OCI-LY7 (cell line): ENCODE measurements at regions not wholly inside any gene's neighbourhood (a gene's known extent, or its start where the extent isn't known, plus 50 kb on each side); places are given as distances from the start of the nearest gene placed in this dataset.

Source experiments
- BruUV-seq: library from RNA; stranded (reverse); fragments of 400-500 nt; replicated peaks from 2 replicates; lab custom pipeline; 2021; lab: Mats Ljungman, UMichigan
- CTCF ChIA-PET: fragments of 300-600 bp; sonication (Branson Sonifier 250); formaldehyde crosslinking; loops from one replicate; lab custom pipeline; 2022; ENCODE audit warnings: antibody characterized with exemption; ENCODE audit not compliant: unreplicated experiment; lab: Charles Lee
- POLR2A ChIA-PET: fragments of 300-600 bp; sonication (Branson Sonifier 250); formaldehyde crosslinking; loops from one replicate; lab custom pipeline; 2022; ENCODE audit warnings: antibody characterized with exemption; lab: Charles Lee
- DNase-seq: peaks from one replicate; pipeline ENCODE4 v3.0.0-alpha.2; 2015; ENCODE audit warnings: low spot score
- H2AFZ ChIP-seq: fragments of 200-600 bp; sonication (generic), shearing (Covaris generic); 2 replicates; pipeline ENCODE4 v1.6.1; 2014; ENCODE audit warnings: mild to moderate bottlenecking, antibody characterized with exemption, low read length, moderate library complexity
- H3K27ac ChIP-seq: fragments of 200-600 bp; sonication (generic); 2 replicates; pipeline ENCODE4 v1.5.1; 2014; ENCODE audit warnings: mixed run types, low read depth, mild to moderate bottlenecking, moderate library complexity, low read length, inconsistent platforms; ENCODE audit not compliant: poor library complexity, severe bottlenecking
- H3K36me3 ChIP-seq: fragments of 200-600 bp; sonication (generic); 2 replicates; pipeline ENCODE4 v1.6.1; 2014; ENCODE audit warnings: mild to moderate bottlenecking, antibody characterized with exemption, low read length, moderate library complexity, mixed read lengths; ENCODE audit not compliant: insufficient read depth
- H3K4me1 ChIP-seq: fragments of 200-600 bp; sonication (generic); 2 replicates; pipeline ENCODE4 v1.5.1; 2014; ENCODE audit warnings: mild to moderate bottlenecking, low read length; ENCODE audit not compliant: insufficient read depth, poor library complexity, severe bottlenecking
- H3K4me2 ChIP-seq: fragments of 200-600 bp; sonication (generic); 2 replicates; pipeline ENCODE4 v1.6.1; 2014; ENCODE audit warnings: mild to moderate bottlenecking, low read length
- H3K4me3 ChIP-seq: fragments of 200-600 bp; sonication (generic); 2 replicates; pipeline ENCODE4 v1.5.1; 2014; ENCODE audit warnings: mild to moderate bottlenecking, low read depth, low read length; ENCODE audit not compliant: poor library complexity, severe bottlenecking
- H3K79me2 ChIP-seq: fragments of 200-600 bp; sonication (generic); 2 replicates; pipeline ENCODE4 v1.6.1; 2016; ENCODE audit warnings: low read depth, mild to moderate bottlenecking, low read length, moderate library complexity, mixed read lengths; ENCODE audit not compliant: insufficient read depth
- H3K9me2 ChIP-seq: fragments of 200-600 bp; sonication (generic); 2 replicates; pipeline ENCODE4 v1.6.1; 2016; ENCODE audit warnings: mild to moderate bottlenecking, low read length, mixed read lengths; ENCODE audit not compliant: insufficient read depth
- H3K9me3 ChIP-seq: fragments of 200-600 bp; sonication (generic); 2 replicates; pipeline ENCODE4 v1.6.1; 2014; ENCODE audit warnings: mild to moderate bottlenecking, mixed run types, low read length, mixed read lengths
- H4K20me1 ChIP-seq: fragments of 200-600 bp; sonication (generic); 2 replicates; pipeline ENCODE4 v1.6.1; 2014; ENCODE audit warnings: mild to moderate bottlenecking, antibody characterized with exemption, low read length, moderate library complexity, mixed read lengths; ENCODE audit not compliant: insufficient read depth
- EZH2phosphoT487 ChIP-seq: fragments of 200-600 bp; sonication (generic); IDR thresholded peaks from 2 replicates; pipeline ENCODE4 v1.6.1; 2018; ENCODE audit warnings: low read depth, borderline replicate concordance, mild to moderate bottlenecking, mixed run types, antibody characterized with exemption, low read length, moderate library complexity, mixed read lengths
- intact Hi-C: fragments of 100-400 bp; cut with micrococcal nuclease; formaldehyde crosslinking; loops from one replicate; pipeline ENCODE4 v1.10.0; 2022; ENCODE audit not compliant: unreplicated experiment
- TF ChIP-seq, protein P1 (sequence below): fragments of 200-600 bp; sonication (generic); conservative IDR thresholded peaks from 2 replicates; pipeline ENCODE4 v1.5.1; 2014; ENCODE audit warnings: mild to moderate bottlenecking, antibody characterized with exemption, low read length, moderate library complexity, mixed read lengths

DNA sequence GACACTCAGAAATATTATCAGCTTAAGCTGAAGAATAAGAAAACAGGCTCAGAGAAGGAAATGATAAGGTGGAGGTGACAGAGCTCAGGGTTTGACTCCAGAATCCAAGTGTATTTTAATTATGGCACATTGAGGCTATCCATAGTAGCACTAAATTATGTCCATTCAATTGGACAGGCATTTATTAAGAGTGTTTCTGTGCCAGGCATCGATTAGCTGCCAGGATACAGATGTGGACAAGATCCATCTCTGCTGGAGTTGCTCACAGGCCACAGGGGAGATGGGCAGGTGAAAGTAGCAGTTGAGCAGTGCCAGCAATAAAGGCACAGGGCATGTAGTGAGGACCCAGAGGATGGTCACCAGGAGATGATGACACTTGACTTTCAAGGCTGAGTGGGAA is 592.5 kb downstream of the INSC start:
- no peak overlapping the region for H3K4me2 ChIP-seq
- intact Hi-C loops, result no loop called here
- CTCF ChIA-PET, result no interaction called here
- POLR2A ChIA-PET, result no interaction called here
- H2AFZ ChIP-seq, result no peak overlapping the region
- H4K20me1 ChIP-seq, result no peaks in the 10 kb centered on the region
- H3K4me1 ChIP-seq, result no peaks in the 10 kb centered on the region
- no peaks in the 10 kb centered on the region for H3K9me2 ChIP-seq
- TF ChIP-seq, protein P1, sequence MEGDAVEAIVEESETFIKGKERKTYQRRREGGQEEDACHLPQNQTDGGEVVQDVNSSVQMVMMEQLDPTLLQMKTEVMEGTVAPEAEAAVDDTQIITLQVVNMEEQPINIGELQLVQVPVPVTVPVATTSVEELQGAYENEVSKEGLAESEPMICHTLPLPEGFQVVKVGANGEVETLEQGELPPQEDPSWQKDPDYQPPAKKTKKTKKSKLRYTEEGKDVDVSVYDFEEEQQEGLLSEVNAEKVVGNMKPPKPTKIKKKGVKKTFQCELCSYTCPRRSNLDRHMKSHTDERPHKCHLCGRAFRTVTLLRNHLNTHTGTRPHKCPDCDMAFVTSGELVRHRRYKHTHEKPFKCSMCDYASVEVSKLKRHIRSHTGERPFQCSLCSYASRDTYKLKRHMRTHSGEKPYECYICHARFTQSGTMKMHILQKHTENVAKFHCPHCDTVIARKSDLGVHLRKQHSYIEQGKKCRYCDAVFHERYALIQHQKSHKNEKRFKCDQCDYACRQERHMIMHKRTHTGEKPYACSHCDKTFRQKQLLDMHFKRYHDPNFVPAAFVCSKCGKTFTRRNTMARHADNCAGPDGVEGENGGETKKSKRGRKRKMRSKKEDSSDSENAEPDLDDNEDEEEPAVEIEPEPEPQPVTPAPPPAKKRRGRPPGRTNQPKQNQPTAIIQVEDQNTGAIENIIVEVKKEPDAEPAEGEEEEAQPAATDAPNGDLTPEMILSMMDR, result no peak
- TF ChIP-seq EZH2phosphoT487, result no peak
- no peak overlapping the region for H3K4me3 ChIP-seq
- BruUV-seq, result no TSS peak
- DNase-seq, result no peak
- H3K79me2 ChIP-seq, result no peaks in the 10 kb centered on the region
- no peak overlapping the region for H3K27ac ChIP-seq
- no peaks in the 10 kb centered on the region for H3K36me3 ChIP-seq
- no peaks in the 10 kb centered on the region for H3K9me3 ChIP-seq

DNA sequence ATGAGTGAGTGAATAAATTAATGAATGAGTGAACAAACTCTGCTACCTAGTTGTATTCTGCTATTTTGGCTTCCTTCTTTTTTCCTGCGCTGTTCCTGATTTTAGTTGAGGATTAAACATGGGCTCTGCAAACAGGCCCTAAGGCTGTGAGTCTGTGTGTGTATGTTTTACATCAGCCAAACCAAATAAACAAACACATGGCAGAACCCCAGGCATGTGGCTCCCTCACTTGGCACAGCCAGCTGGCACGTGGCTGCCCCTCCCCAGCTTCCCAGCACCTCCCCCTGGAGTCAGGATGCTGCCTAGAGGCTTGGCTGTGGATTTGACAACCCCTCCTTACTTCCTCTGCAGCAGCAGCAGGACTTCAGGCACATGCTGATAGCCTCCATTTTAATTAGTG is 593.2 kb downstream of the INSC start:
- ChIA-PET POLR2A (no interaction called here), CTCF (no interaction called here)
- no peaks in the 10 kb centered on the region for H3K79me2 ChIP-seq
- BruUV-seq, result no TSS peak
- intact Hi-C loops, result no loop called here
- no peaks in the 10 kb centered on the region for H3K9me3 ChIP-seq
- H3K9me2 ChIP-seq, result no peaks in the 10 kb centered on the region
- no peak for TF ChIP-seq EZH2phosphoT487
- TF ChIP-seq, protein P1, result no peak
- no peak overlapping the region for H2AFZ ChIP-seq
- no peak overlapping the region for H3K4me3 ChIP-seq
- H3K27ac ChIP-seq, result no peak overlapping the region
- no peaks in the 10 kb centered on the region for H3K4me1 ChIP-seq
- no peak for DNase-seq
- H3K36me3 ChIP-seq, result no peaks in the 10 kb centered on the region
- H3K4me2 ChIP-seq, result no peak overlapping the region
- H4K20me1 ChIP-seq, result no peaks in the 10 kb centered on the region

DNA sequence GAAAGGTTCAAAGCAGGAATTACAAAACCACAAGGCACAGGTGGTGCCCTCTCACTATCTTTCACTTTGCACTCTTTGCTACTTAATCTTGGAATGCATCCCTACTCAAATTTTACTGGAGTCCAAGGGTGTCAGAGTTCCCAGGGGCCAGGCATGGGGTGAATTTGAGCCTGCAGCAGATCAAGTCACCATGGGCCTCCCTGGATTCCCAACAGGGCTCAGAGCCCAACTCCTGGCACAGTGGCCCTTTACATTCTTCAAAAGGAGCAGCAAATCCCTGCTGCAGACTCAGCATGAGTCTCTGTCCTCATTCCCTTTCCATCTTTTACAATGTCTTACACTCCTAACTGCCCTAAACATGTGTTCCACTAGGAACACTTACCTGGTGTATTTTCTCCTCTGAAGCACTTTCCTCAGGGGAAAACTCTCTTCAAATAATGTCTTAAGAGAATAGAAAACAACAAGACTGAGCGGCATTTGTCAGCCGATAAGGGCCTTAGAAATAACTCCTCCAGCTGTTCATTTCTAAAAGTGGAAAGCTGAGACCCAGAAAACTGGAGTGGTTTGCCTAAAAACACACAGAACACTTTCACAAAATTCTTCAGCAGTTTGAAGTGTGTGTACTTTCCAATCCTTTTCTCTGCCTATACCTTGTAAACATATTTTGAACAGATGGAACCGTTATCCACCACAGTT is 596.0 kb downstream of the INSC start:
- ChIA-PET CTCF (no interaction called here), POLR2A (no interaction called here)
- Histone ChIP-seq H3K4me3 (no peak overlapping the region), H3K9me3 (no peaks in the 10 kb centered on the region), H4K20me1 (no peaks in the 10 kb centered on the region), H3K4me2 (no peak overlapping the region), H3K36me3 (no peaks in the 10 kb centered on the region), H3K9me2 (no peaks in the 10 kb centered on the region), H3K27ac (no peak overlapping the region), H3K79me2 (no peaks in the 10 kb centered on the region), H3K4me1 (no peaks in the 10 kb centered on the region), H2AFZ (no peak overlapping the region)
- intact Hi-C loops, result no loop called here
- DNase-seq, result no peak
- no peak for TF ChIP-seq EZH2phosphoT487
- TF ChIP-seq, protein P1, result no peak
- no TSS peak for BruUV-seq
